ENCODE measurements at regions not wholly inside any gene's neighbourhood (a gene's known extent, or its start where the extent isn't known, plus 50 kb on each side); places are given as distances from the start of the nearest gene placed in this dataset.

DNA sequence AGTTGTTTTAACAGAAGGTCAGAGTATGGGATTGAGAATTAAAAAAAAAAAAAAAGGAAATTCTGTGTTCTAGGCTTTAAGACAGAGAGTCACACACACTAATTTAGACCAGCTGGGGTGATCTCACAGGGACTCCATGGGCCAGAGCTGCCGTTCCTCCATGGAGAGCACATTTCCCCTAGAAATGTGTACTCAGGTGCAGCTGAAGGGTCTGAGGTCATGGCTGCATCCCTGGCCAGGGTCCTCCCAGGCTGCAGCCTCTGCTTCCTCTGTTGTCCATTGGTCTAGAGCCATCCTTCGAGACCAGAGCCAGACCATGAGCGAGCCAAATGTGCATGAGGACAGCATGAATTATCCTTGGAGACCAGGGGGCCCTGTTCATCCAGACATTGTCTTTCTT lies 190.1 kb upstream of the TNP1 start:
- no peak overlapping the region for H3K4me3 ChIP-seq (ENCODE audit: low read depth in 1 of 2, low read length in 2 of 2)
- H4K20me1 ChIP-seq (ENCODE audit: insufficient read depth, low read length), result no peaks in the 10 kb centered on the region
- no peaks in the 10 kb centered on the region for H3K4me1 ChIP-seq (ENCODE audit: insufficient read depth, low read length)
- ATAC-seq (ENCODE audit: insufficient read depth, low read depth), result no peak
- no peak overlapping the region for H2AFZ ChIP-seq (ENCODE audit: low read depth, low read length)
- no peak overlapping the region for H3K4me2 ChIP-seq (ENCODE audit: insufficient read depth, low read length)
- H3K9ac ChIP-seq (ENCODE audit: low read depth, low read length), result no peak overlapping the region
- H3K9me3 ChIP-seq (ENCODE audit: insufficient read depth, low read length, severe bottlenecking), result no peaks in the 10 kb centered on the region
- no peak for TF ChIP-seq EZH2 (IDR thresholded peaks at IDR 0.05; ENCODE audit: borderline replicate concordance, low read depth, low read length, severe bottlenecking)
- TF ChIP-seq CTCF (IDR thresholded peaks at IDR 0.05; ENCODE audit: borderline replicate concordance, extremely low read depth, low read length, poor library complexity, severe bottlenecking), result no peak
- no peak for DNase-seq
- peaks cover 18% of the 10 kb centered on the region for H3K27me3 ChIP-seq (ENCODE audit: insufficient read depth, low read length, poor library complexity)
- H3K79me2 ChIP-seq (ENCODE audit: insufficient read depth, low read length), result no peaks in the 10 kb centered on the region
- H3K36me3 ChIP-seq (ENCODE audit: insufficient read depth, low read length), result no peaks in the 10 kb centered on the region
- no peak overlapping the region for H3K27ac ChIP-seq (ENCODE audit: low read length)

GRCh38 chr2:217049422-217049821 lies 189.6 kb upstream of the TNP1 start:
- no peak overlapping the region for H3K4me2 ChIP-seq (ENCODE audit: insufficient read depth, low read length)
- H3K9me3 ChIP-seq (ENCODE audit: insufficient read depth, low read length, severe bottlenecking), result no peaks in the 10 kb centered on the region
- peaks cover 23% of the 10 kb centered on the region for H3K27me3 ChIP-seq (ENCODE audit: insufficient read depth, low read length, poor library complexity)
- H2AFZ ChIP-seq (ENCODE audit: low read depth, low read length), result no peak overlapping the region
- H3K79me2 ChIP-seq (ENCODE audit: insufficient read depth, low read length), result no peaks in the 10 kb centered on the region
- no peaks in the 10 kb centered on the region for H4K20me1 ChIP-seq (ENCODE audit: insufficient read depth, low read length)
- no peak overlapping the region for H3K4me3 ChIP-seq (ENCODE audit: low read depth in 1 of 2, low read length in 2 of 2)
- no peak overlapping the region for H3K9ac ChIP-seq (ENCODE audit: low read depth, low read length)
- ATAC-seq (ENCODE audit: insufficient read depth, low read depth) (no peak), DNase-seq (no peak)
- TF ChIP-seq CTCF (IDR thresholded peaks at IDR 0.05; ENCODE audit: borderline replicate concordance, extremely low read depth, low read length, poor library complexity, severe bottlenecking) (no peak), EZH2 (IDR thresholded peaks at IDR 0.05; ENCODE audit: borderline replicate concordance, low read depth, low read length, severe bottlenecking) (no peak)
- H3K4me1 ChIP-seq (ENCODE audit: insufficient read depth, low read length), result no peaks in the 10 kb centered on the region
- H3K36me3 ChIP-seq (ENCODE audit: insufficient read depth, low read length), result no peaks in the 10 kb centered on the region
- H3K27ac ChIP-seq (ENCODE audit: low read length), result no peak overlapping the region

DNA sequence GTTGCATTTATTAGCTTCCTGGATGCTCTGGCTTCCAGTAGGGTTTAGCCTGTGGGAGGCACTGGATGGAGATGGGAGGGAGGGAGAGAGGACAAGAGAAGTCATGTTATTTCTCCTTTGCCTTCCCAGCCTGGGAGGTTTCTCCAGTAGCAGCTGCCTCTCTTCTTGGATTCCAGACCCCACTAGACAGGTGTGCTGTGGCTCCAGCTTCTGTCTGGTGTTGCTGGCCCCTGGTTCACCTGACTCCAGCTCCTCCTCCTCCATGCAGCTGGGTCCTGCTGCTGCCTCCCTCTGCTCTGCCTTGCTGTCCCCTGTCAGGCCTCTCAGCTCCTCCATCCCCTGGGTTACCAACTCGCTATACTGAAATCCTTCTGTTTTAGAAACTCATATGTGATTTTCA lies 188.9 kb upstream of the TNP1 start:
- ATAC-seq (ENCODE audit: insufficient read depth, low read depth), result no peak
- no peaks in the 10 kb centered on the region for H3K79me2 ChIP-seq (ENCODE audit: insufficient read depth, low read length)
- DNase-seq, result no peak
- H4K20me1 ChIP-seq (ENCODE audit: insufficient read depth, low read length), result no peaks in the 10 kb centered on the region
- no peak overlapping the region for H3K27ac ChIP-seq (ENCODE audit: low read length)
- H3K4me2 ChIP-seq (ENCODE audit: insufficient read depth, low read length), result no peak overlapping the region
- H3K9ac ChIP-seq (ENCODE audit: low read depth, low read length), result no peak overlapping the region
- H3K36me3 ChIP-seq (ENCODE audit: insufficient read depth, low read length), result no peaks in the 10 kb centered on the region
- no peak overlapping the region for H2AFZ ChIP-seq (ENCODE audit: low read depth, low read length)
- H3K4me3 ChIP-seq (ENCODE audit: low read depth in 1 of 2, low read length in 2 of 2), result no peak overlapping the region
- TF ChIP-seq CTCF (IDR thresholded peaks at IDR 0.05; ENCODE audit: borderline replicate concordance, extremely low read depth, low read length, poor library complexity, severe bottlenecking) (no peak), EZH2 (IDR thresholded peaks at IDR 0.05; ENCODE audit: borderline replicate concordance, low read depth, low read length, severe bottlenecking) (no peak)
- H3K9me3 ChIP-seq (ENCODE audit: insufficient read depth, low read length, severe bottlenecking), result no peaks in the 10 kb centered on the region
- peaks cover 23% of the 10 kb centered on the region for H3K27me3 ChIP-seq (ENCODE audit: insufficient read depth, low read length, poor library complexity)
- no peaks in the 10 kb centered on the region for H3K4me1 ChIP-seq (ENCODE audit: insufficient read depth, low read length)

DNA sequence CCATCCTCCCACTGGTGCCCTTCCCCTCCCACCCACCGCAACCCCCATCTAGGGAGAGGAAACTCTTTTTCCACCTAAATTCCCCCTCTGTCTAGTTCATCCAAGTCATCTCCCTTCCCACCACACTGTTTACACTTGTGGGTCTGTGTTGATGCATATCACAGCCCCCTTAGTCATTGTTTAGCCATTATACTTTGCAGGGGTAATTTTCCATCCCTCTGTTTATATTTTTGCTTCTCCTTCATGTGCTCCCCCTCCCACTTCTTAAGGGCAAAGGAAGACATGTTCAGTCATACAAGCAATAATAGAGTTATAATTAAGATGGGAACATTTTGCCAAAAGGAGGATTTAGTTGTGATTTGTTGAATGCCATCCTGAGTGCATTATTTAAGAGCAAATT lies 187.8 kb upstream of the TNP1 start:
- ATAC-seq (ENCODE audit: insufficient read depth, low read depth), result no peak
- H3K9ac ChIP-seq (ENCODE audit: low read depth, low read length), result no peak overlapping the region
- H3K27me3 ChIP-seq (ENCODE audit: insufficient read depth, low read length, poor library complexity), result peaks cover 23% of the 10 kb centered on the region
- H3K4me2 ChIP-seq (ENCODE audit: insufficient read depth, low read length), result no peak overlapping the region
- TF ChIP-seq EZH2 (IDR thresholded peaks at IDR 0.05; ENCODE audit: borderline replicate concordance, low read depth, low read length, severe bottlenecking), result no peak
- no peak for TF ChIP-seq CTCF (IDR thresholded peaks at IDR 0.05; ENCODE audit: borderline replicate concordance, extremely low read depth, low read length, poor library complexity, severe bottlenecking)
- H4K20me1 ChIP-seq (ENCODE audit: insufficient read depth, low read length), result no peaks in the 10 kb centered on the region
- H3K9me3 ChIP-seq (ENCODE audit: insufficient read depth, low read length, severe bottlenecking), result no peaks in the 10 kb centered on the region
- H3K27ac ChIP-seq (ENCODE audit: low read length), result no peak overlapping the region
- H3K36me3 ChIP-seq (ENCODE audit: insufficient read depth, low read length), result no peaks in the 10 kb centered on the region
- DNase-seq, result no peak
- no peaks in the 10 kb centered on the region for H3K4me1 ChIP-seq (ENCODE audit: insufficient read depth, low read length)
- no peaks in the 10 kb centered on the region for H3K79me2 ChIP-seq (ENCODE audit: insufficient read depth, low read length)
- H2AFZ ChIP-seq (ENCODE audit: low read depth, low read length), result no peak overlapping the region
- H3K4me3 ChIP-seq (ENCODE audit: low read depth in 1 of 2, low read length in 2 of 2), result no peak overlapping the region
